Kasumi-1 (cell line): ENCODE measurements at regions not wholly inside any gene's neighbourhood (a gene's known extent, or its start where the extent isn't known, plus 50 kb on each side); places are given as distances from the start of the nearest gene placed in this dataset.

Source experiments
- DNase-seq, 2 experiments: peaks; one replicate each; lab custom pipeline; 2025; lab: John Stamatoyannopoulos, UW

DNA sequence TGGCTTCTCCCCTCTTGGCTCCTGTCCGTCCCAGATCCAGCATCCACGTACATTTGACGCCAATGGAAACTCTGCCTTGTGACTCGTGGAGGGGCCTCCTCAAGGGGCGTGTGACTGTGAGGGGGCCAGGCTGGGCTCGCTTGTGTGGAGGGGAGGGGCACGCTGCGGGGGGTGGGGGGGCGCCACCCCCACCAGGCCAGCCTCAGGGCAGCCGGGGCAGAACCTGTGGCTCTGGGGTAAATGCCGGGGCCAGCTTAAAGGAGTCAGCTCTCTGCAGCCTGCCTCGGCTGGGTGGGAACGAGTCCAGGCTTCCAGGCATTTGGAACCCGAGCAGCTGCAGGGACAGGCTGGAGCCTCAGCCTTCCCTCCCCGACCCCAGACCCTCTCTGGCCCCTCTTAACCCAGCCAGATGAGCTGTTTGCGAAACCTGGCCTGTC is 94.1 kb downstream of the SIK1 start:
- DNase-seq = no peak

DNA sequence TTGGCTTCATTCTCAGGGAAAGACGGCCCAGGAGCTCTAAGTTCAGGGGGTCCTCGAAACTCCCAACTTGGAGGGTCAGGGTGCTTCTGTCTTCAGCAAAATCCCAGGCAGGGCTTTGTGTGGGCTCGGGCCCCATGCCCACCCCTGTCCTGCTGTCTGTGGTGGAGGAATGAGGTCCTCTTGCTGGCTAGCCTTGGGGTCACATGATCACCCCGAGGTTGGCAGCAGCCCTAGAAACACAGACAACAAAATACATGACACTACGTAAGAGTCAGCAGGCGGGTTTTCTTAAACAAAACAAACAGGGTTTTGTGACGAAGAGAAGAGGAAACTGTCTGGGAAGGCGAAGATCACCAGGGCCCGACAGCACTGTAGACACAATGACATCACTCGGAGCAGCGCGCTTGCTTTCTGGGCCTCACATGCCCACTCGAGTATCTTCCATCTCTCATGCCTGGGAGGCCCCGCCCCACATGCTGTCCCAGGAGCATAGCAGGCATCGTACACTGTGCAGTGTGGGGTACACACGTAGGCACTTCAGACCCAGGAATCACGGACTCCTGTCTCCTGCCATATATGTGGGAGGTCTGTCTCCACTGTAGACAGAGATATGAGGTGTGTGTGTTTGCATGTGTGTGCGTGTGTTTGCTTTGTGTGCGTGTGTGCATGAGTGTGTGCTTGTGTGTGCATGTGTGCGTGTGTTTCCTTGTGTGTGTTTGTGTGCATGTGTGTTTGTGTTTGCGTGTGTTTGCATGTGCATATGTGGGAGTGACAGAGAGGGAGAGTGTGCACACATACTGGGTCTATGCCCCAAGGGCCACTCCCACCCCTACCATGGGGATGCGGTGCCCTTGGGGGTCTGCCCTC is 94.7 kb downstream of the SIK1 start:
- DNase-seq = no peak

DNA sequence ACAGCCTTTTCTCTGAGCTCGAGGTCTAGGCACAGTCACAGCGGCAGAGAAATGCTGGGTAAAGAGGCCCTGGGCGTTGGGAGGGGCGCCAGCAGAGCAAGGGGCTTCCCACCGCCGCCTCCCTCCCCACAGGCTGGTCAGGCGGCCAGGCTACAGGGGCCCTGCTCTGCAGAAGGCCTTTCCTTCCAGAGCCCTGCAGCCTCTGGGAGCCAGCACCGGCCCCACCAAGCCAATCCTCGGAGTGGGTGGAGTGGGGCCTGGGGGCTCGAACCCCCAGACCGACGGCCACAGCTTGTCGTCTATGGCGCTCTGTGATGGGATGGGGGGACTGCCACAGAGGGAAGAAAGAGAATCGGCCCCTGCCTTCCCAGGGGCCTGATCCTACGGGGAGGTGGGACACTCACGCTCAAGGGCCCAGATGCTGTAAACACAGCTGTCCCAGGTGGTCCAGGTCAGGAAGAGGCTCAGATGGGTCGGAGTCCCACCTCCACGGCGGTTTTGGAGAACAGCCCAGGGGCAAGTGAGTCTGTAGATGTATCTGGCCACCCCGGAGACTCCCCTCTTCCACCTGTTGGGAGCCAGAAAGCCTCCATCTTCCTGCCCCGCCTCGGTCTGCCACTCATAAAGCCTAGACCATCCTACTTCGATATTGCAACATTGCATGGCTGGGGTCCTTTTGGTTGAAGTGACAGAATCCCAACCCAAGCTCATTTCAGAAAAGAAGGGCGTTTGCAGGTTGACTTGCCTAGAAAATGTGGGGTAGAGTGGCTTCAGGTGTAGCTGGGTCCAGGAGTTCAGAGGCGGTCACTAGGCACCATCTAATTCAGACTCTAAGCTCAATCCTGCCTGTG is 95.6 kb downstream of the SIK1 start:
- DNase-seq = no peak

DNA sequence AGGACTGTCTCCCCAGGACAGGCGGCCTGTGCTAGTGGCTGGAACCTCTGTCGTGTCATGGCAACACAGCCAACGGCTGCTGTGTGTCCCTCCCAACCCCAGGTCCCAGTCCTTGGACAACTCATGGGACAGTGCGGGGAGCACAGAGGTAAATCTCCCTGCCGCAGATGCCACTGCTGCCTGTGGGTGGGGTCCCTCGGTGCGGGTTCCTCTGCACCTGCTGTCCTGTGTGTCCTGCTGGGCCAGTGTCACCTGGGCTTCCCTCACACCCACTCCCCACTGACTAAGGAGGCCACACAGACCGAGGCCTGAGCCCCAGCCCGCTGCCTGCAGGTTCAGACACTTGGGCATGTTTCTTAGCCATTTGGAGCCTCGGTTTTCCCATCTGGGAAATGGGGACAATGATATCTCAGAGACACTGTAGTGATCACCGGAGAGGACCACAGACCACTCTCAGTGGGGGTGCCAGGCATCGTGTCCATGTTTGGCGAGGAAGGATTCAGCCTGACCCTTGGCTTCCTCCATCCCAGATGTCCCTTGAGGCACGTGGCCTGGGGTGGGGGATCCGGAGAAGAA is 96.5 kb downstream of the SIK1 start:
- DNase-seq = no peak

DNA sequence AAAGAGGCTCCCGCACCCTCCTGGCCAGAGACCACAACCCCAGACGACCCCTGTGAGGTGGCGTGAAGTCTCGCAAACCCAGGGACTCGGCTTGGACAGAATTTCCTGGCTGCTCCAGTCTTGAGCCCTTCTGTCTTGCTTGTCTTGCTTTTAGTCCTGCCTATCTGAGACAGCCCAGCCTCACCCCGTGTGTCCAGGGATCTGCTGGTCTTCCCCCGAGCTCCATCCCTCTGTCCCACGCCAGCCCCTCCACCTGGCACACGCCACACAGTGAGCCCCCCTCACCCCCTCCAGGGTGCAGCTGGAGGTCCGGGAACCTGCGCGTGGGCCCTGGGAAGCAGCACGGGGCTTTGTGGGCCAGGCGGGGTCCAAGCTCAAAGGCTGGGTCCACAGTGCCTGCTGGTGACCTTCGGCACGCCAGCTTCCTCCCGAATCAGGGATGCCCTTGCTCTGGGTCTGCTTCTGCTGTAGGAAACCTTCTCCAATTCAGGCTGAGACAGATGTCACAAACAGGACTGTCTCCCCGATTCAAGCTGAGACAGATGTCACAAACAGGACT is 97.1 kb downstream of the SIK1 start:
- no peak for DNase-seq

DNA sequence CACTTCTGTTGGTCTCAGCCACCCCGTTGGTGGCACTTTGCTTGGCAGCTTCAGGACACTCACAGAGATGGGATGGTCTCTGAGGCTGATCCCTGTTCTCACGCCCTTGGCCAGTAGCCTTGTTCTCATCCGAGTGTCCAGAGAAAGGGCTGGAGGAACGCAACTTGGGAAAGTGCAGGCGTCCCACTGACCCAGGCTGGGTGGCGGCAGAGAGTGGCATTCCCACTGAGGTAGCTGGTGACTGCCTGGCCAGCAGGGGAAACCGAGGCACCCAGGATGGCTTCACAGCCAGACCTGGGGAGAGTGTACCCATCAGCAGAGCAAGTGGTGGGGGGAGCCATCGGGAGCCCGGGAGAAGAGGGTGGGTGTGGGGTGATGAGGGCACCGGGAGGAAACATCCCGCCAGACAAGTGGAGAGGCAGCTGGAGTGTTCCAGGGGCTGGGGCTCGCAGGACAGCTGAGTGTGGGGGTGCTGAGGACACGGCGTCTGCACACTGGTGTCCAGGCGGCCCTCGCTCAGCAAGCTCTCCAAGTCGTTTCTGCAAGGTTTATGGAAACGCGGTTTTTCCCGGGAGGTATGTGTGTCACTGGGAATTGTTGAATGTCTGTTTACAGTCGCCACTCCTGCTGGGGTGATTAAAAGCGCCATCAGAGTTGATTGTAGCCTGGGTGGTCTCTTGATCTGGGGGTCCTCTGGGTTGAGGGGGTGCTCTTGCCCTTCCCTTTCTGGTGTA is 97.8 kb downstream of the SIK1 start:
- DNase-seq = no peak

DNA sequence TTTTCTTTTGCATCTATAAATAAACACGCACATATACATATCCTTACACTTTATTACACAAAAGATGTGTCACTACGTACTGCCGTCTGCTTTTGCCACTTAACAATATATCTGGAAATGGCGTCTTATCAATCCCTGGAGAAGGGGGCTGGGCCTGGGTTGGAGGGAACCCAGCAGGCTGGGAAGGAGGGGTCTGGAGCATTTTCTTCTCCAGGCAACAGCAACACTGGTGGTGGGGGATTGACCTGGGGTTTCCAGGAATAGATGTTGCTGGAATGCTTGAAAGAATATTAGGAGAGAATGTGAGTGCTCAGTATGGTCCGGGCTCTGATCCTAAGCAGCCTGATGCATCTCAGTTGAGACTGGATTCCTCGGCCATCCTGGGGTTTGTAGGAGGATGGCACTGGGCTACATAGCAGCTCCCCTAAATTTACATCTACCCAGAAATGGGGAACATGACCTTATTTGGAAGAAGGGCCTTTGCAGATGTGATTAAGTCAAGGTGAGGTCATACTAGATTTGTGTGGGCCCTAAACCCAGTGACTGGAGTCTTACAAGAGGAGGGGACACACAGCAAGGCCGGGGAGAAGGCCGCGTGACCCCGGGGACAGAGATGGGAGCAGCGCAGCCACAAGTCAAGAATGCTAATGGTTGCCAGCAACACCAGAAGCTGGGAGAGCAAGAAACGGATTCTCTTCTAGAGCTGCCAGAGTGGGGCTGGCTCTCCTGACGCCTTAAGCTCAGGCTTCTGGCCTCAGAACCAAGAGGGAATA is 98.6 kb downstream of the SIK1 start:
- DNase-seq = no peak

DNA sequence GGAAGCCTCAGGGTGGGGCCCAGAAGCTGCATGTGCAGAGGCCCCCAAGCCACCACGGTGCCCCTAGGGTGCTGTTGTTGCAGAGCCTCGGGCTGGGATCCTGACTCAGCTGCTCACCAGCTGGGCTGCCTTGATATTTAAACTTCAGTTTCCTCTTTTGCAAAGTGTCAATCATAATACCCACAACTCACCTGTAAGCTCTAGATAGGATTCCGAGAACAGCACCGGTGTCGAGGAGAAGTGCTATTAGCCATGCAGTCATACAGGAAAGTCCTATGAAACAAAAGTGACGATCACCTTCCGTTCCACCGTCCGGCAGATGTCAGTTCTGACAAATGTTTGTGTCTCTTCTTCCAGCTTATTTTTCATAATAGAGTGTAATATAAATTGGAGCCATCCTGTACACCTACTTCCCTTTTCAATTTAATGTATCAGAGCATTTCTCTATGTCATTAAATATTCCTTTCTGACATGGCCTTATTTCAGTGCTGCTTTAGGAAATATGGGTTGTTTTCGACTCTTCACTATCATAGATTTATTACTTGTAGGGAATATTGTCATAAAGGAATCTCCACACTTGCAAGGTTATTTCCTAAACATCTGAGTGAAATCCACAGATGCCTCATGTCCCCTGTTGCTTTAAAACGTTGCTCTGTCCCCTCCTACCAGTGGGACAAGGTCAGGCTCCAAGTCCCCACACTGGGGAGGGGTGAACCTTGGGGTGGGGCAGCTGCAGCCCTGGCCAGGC is 100.8 kb downstream of the SIK1 start:
- no peak for DNase-seq

DNA sequence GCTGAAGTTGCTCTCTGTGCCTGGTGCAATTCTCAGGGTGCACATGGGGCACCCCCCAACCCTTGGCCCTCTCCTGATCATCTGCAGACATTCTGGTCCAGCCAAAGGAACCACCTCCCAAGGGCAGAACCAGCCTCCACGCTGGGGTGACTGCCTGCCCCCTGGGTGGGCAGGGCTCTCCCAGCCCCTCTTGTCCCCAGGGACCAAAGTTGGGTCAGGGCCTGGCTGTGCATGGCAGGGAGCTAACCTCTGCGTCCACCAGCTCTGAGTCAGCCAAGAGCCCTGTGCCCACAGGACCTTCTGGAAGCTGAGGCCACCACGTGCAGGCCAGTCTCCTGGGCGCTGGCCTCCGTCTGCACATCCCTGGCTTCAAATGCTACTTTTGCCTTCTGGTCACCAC is 101.9 kb downstream of the SIK1 start:
- DNase-seq = no peak

DNA sequence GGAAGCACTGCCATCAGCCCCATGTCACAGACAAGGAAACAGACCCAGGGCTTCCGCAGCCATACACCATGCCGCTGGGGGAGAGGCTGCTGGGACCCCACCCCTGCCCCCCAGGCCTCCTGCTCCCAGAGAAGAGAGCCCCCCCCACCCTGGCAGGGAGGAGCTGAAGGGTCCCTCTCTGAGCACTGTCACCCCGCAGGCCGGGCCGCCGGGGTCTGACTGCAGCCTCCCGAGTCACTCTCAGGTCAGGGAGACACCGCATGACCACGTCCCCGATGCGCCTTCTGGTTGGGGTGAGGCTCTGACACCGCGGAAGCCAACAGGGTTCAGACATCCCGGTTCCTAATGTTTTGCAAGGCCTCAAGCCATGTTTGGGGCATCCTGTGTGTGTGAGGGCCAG is 102.3 kb downstream of the SIK1 start:
- no peak for DNase-seq

DNA sequence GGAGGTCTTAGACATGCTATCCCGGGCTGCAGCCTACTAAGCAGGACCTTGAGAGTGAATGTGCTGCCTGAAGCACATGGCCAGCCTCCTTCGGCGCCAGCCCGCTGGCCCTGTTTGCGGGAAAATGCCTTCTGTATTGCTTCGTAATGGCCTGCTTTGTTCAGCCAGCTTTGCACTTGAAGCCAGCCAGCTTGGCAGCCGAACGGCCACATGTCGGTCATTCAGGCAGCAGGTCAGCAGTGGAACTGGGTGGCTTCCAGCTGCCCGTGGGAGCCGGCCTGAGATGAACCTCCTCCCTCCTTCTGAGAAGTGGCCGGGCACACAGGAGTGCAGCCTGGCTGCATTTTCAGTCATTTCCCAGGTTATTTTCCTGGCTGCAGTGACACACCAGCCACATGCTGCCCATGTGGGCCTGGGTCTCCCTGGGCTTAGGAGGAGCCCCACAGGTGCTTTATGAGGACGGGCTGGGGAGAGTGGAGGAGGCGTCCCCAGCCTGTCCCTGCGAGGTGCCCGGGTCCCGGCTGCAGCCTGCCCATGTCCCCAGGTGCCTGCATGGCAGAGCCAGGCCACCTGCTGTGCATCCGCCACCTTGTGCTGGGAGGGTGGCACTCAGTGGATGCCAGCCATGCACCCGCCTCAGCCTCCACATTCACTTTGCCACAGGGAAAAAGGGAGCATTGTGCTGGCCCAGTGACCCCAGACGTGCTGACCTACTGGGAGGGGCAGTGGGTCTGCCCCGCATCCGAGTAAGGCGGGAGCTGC is 103.5 kb downstream of the SIK1 start:
- no peak for DNase-seq

DNA sequence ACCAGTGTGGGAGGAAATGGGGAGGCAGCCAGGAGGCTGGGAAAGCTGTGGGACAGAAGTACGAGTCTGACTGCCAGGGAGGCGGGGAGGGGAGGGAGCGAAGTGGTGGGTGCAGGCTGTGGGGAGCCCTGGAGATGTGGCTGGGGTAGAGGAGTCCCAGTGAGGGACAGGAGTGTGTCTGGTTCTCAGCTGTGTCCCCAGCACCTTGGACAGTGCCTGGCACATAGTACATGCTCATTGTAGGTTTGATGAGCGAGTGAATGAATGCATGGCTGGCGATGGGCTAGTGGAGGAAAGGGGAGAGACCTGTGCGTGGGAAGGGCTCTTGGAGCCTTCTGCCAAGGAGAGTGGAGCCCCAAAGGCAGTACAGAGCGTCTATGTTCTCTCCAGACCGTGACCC is 104.1 kb downstream of the SIK1 start:
- no peak for DNase-seq

DNA sequence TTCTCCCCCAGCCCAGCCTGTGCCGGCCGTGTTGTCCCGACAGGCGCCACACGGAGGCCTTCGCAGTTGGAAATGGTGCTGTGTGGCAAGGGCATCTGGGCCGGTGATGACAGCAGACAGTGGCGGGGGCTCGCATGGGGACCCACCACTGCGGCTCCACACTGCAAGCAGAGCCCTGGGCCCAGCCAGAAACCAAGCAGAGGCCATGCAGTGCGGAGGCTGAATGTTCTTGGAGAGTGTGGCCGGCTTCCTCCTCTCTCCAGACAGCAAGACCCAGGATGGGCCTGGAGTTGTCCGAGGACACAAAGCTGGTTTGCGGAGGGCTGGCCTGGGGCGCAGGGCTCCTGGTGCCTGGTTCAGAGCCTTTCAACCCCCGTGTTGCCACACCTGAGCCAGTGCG is 104.6 kb downstream of the SIK1 start:
- no peak for DNase-seq

DNA sequence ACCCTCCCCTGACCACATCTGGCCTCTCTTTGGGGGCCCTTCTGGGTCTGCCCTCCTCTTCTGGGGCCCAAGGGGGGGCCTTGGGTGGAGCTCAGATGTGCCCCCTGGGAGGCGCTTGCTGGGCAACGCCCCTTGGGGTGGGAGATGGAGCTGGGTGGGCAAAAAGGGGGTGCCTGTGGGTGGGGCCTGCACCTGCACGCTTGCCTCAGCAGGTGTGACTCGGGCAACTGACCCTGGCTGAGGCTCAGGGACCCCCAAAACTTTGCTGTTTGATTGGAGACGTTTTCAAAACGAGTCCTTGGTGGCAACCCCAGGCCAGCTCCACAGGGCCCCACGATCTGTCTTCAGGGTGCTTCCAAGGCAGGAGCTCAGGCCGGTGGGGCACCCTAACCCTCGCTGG is 105.3 kb downstream of the SIK1 start:
- DNase-seq = no peak

DNA sequence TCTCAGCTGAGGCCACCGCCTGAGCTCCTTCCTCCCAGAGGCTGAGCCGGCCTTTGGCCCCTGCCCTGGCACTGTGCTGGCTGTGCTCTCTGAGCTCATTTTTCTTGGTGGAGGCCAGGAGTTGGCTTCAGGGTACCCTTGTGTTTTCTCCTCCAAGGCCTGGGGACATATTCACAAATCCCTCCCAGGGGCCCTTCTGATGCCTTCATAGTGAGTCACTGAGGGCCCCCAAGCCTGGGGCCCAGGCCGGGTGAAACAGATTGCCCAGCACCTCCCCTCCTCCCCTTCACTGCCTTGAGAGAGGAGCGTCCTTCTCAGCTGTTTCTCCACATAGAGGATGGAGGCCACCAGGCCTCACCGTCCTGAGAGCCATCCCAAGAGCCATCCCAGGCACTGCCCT is 105.8 kb downstream of the SIK1 start:
- no peak for DNase-seq

DNA sequence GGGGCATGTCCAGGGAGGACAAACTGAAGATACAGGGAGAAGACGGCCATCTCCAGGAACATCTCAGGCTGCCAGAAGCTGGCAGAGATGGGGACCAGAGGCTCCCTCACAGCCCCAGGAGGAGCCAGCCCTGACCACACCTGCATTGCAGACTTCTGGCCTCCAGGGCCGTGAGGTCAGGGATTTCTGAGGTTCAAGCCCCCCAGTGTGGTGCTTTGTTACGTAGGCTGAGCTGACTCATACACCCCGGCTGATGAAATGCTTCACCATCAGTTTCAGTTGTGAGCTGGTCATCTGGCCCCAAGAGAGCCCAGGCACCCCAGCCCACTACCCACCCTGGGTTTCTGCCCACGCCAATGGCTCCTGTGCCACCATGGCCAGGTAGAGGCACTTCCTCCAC is 106.4 kb downstream of the SIK1 start:
- DNase-seq = no peak

DNA sequence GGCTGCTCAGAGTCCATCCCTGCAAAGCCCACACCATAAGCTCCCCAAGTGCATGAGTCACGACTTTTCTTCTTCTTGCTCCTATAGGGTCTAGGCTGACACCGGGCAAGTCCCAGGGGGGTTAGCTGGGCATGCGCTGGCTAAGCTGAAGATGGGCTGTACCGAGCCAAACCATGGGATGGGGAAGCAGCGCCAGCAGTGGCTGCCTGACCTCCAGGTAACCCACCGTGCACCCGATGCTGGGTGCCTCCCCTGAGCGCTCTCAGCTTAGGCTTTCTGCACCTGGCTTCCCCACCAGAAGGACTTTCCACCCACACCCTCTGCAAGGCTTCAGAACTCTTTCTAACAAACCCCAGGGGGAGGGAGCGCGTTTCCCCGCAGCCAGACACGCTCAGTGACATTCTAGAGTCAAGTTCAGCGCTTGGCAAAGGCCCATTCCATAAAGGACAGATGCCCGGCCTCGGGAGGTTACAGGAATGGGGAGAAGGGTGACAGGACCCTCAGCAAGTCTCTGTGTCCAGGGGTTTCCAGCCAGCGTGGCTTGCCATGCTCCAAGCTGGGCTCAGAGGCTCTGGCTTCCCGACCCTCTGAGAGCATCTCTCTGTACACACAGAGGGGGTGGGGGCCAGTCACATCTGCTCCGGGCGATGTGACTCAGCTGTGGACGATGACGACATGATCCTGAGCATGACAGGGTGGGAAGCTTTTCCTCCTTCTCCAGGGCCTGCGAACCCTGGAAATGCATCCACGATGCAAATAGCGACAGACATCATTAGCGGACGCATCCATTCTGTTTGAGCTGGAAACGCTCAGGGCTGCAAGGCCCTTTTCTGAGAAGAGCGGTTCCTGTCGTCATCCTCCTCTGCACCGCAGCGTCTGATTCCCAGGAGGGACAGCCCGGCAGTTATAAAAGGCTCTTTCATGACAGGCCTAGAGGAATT is 107.8 kb downstream of the SIK1 start:
- no peak for DNase-seq

DNA sequence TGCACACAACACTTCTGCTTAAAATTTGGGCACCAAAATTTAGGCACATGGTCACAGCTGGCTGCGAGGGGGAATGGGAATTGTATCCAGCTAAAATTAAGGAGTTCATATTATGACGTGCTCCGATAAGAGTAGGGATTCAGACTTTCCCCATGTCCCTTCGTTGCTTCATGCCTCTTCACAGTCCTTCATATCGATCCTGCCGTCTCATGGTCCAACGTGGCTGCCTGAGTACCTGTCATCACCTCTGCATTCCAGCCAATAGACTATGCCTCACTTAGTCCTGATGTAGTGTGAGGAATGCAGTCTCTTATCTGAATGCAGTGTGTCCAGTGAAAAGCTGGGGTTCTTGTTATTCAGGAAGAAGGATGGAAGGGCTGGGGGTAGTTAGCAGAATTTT is 108.6 kb downstream of the SIK1 start:
- DNase-seq = no peak
